GM18517 (cell line): ENCODE measurements at regions not wholly inside any gene's neighbourhood (a gene's known extent, or its start where the extent isn't known, plus 50 kb on each side); places are given as distances from the start of the nearest gene placed in this dataset.

Experiments used
- ATAC-seq: cut with Tn5 transposase; IDR thresholded peaks from one replicate; pipeline ENCODE4 v1.9.1; 2021; ENCODE audit warnings: mild to moderate bottlenecking, moderate library complexity; ENCODE audit not compliant: unreplicated experiment

DNA sequence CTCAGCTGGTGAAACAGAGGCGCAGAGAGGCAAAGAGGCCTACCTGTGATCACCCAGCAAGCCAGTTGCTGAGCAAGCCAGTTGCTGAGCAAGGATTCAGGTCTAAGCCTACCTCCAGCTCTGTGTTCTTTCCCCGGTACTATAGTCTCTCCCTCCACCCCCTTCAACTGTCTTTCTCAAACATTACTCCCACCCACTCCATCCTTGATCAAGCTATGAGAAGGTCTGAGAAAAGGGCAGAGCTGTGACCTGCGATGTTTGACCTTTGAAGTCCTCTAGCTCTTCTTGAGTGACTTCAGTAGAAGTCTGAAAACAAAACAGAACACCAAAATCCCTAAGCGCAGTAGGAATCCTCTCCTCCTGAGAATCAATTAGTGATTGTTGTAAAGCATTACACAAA is 665.2 kb upstream of the ID2 start:
- no peak for ATAC-seq

DNA sequence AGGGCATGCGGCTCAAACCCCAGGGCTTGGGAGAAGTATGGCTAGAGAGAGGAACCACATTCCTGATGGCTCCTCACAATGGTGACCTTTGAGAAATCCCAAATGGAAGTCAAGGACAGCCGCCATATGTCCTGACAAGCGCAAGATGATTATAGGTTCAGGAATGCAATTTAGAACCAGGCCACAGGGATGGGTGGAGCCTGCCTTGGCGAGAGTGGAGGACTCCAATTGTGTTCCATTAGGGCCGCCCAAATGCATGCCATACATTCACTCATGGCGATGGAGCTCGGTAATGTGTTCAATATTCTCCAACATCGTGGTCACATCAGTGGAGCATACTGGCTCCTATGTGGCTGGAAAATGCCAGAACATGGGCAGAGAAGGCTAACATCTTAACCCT is 662.9 kb upstream of the ID2 start:
- no peak for ATAC-seq

DNA sequence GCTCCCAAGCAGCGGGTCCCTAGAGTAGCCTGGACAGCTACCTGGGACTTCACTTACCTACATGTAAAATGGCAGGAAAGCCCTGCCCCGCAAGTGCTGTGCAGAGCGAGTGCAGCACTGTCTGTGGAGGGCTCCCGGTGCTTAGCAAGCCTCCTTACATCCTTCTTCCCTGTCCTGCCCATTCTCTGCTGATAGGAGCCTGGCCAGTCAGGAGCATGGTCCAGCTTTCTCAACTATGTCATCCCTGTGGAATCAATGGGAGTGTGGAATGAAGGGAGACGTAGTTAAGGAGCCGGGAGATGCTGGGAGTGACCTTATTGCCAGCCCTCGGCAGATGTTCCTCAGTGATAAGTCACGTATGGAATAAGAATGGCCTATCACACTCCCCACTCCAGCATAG is 661.9 kb upstream of the ID2 start:
- no peak for ATAC-seq

DNA sequence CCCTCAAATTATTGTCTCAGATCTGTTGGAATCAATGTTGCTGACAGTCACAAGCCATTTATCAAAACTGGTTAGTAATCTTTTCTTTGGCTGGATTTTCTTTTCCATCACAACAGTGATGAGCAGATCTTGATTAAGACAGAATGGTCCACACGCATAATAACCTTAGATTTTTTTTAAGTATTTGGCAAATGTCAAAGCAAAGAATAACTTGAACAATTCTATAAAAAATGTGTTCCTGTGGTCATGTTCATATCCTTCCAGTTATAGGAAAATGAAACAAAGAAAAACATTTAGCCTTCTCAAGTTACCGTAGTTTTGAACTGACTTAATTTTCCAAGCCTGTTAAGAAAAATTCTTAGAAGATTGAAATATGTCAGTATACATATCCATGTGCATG is 659.9 kb upstream of the ID2 start:
- ATAC-seq: no peak

DNA sequence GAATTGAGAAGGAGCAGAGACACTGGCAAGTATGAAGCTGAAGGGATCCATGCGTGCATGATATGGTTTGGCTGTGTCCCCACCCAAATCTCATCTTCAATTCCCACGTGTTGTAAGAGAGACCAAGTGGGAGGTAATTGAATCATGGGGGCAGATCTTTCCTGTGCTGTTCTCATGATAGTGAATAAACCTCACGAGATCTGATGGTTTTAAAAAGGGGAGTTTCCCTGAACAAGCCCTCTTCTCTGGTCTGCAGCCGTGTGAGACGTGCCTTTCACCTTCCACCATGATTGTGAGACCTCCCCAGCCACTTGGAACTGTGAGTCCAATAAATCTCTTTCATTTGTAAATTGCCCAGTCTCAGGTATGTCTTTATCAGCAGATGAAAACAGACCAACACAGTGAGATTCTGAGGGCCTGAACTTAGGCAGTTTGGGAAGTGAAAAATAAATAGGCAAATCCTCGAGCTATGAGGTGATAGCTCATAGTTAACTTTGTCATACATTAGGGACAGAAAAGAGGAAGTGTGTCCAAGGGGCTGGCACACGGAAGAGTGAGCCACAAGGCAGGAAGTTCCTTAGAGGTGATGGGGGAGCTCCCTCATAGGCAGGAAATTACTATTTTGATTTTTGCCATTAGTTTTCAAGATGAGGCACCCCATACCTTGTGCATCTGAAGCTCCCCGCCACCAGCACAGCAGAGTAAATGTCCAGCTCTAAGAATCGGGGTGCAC is 658.8 kb upstream of the ID2 start:
- no peak for ATAC-seq

DNA sequence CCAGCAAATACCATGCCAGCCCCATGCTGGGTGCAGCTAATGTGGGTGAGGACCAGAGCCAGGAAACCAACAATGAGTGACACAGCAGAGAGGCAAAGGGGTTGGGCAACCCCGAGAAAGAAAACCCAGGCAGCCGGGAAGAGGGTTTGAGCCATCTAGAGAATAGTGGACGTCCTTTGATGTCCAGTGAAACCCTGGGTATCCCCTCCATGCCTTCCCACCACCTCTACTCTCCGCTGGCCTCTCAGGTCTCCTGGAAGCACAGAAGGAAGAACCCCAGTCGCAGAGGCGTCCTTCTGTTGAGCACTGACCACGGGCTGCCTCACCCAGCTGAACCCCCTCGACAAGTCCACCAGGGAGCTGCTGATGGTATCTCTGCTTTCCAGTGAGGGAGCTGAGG is 657.4 kb upstream of the ID2 start:
- no peak for ATAC-seq

DNA sequence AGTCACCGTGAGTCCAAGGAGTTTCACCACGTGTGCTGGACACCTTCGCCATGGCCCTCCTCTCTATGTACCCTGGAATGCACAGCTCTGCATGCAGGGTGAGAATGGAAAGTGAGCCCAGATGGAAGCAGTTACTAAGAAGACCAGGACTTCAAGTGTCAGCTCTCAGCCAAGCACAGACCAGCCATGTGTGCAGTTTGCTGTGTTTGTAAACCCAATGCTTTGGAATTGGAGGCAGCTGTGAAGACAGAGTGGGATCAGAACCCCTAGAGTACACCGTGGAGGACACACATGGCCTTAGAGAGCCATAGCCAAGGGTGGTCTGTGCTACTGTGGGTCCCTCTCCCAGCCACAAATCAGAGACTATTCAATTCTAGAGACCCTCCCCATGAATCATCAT is 655.5 kb upstream of the ID2 start:
- no peak for ATAC-seq

DNA sequence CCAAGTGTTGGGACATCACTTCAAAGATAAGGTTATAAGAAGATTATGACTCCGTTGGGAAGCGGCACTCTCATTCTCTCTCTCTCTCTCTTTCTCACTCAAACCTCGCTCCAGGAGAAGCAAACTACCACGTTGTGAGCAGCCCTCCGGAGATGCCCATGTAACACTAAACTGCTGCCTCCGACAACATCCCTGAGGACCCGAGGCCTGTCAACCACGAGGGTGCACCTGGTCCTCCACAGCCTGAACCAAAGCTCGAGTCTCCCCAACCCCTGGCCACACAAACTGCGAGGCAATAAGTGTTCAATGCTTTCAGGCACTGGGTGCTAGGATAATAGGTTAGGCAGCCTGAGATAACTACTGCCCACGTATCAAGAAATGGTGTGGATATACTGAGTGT is 654.5 kb upstream of the ID2 start:
- no peak for ATAC-seq

DNA sequence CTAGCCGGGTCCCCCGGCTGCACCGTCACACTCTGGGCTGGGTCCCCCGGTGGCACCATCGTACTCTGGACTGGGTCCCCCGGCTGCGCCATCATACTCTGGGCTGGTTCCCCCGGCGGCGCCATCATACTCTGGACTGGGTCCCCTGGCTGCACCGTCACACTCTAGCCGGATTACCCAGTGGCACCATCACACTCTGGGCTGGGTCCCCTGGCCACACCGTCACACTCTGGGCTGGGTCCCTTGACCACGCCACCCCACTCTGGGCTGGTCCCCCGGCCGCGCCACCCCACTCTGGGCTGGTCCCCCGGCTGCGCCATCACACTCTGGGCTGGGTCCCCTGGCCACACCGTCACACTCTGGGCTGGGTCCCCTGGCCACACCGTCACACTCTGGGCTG is 653.8 kb upstream of the ID2 start:
- no peak for ATAC-seq

DNA sequence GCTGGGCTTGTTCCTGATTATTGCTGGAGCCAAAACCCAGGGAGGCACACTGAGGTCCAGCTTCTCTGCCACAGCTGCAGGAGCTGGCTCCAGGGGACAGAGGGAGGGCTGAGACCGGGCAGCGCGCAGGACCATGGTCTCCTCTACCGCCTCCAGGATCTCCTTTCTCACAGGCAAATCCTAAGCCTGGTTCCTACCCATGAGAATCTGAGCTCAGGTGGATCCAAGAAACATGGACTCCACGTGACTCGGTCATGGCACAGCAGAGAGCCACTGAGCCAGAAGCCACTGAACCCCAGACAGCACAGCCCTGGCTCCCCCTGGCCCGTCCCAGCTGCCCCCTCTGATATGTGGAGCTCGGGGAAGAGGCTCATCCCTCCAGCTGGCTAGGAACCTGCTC is 653.4 kb upstream of the ID2 start:
- no peak for ATAC-seq

DNA sequence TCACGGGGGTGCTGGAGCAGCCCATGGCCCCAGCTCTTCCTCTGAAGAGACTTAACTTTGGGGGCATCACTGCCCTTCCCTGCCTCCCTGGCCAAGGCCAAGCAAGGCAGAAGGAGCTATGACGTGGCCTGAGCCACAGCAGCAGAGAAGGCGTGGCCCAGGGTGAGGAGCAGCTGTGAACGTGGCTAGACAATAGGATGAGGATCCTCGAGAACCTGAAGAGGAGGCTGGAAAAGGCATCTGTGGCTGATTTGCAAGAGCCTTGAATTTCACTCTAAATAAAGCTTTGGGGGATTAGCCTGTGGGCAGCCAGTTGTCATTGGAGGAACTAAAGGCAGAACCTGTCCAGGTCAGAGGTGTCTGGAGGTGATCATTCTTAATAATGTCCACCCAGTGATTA is 652.9 kb upstream of the ID2 start:
- no peak for ATAC-seq

DNA sequence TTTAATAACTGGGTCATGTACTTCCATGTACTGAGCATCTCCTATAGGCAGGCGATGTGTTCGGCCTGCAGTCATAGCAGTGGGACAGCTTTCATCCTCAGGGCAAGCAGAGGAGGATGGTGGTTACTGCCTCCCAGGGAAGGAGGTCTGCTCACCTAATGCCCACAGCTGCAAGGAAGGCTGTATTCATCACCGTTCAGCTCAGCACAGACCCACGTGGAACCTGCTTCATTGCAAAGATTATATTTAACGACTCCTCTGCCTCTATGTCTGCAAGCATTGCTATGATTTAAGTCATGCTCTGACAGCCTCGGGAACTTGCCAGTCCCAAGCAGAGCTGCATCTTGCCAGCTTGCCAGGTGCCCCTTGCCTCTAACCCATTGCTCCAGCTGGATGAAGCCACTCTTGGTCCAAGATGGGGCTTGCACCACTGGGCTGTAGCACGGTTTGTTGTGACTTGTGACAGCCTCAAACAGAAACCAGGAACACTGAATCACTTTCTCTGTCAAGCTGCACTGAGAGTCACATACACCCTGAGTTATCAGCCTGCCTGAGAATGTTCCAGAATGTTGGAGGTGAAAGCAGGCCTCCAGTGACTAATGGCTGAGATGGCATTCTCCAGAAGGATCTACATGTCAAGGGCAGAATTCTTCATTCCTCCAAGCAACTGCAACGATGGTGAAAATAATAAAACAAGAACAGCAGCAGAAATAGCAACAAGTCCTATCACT is 651.1 kb upstream of the ID2 start:
- no peak for ATAC-seq

DNA sequence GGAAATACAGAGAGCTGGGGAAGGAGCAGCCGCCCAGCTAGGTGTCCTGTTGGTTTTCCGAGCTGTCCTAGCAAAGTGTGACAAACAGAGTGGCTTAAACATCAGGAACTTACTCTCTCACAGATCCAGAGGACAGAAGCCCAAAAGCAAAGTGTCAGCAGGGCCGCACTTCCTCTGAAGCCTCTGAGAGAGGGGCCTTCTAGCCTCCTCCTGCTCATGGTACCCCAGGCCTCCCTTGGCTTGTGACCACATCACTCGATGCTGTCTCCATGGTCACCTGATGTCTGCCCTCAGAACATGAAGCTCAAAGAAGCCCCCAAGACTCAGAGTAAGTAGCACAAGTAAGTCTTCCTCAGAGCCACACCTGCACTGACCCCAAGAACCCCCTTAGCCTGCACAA is 650.5 kb upstream of the ID2 start:
- no peak for ATAC-seq

DNA sequence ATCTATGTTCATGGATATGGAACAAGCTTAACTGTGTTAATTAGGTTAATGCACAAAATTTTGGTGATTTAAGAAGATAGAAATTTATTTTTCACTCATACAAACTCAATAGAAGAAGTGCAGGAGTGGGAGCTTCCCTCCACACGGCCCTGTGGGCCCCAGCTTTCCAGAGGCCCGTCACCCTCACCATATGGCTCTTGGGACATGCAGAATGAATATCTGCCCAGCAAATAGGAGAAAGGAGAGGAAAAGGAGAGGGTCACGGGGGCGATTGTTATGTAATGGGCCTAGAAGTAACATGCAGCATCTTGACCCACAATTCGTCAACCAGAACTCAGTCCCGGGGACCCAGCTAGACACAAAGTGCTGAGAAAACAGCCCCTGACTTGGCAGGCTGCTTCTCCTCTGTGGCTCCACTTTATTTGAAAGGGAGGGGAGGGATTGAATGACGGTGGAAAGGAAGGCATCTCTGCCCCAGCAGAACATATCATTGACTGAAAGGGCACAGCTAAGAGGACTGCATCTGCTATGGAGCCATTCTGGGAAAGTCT is 648.2 kb upstream of the ID2 start:
- no peak for ATAC-seq

DNA sequence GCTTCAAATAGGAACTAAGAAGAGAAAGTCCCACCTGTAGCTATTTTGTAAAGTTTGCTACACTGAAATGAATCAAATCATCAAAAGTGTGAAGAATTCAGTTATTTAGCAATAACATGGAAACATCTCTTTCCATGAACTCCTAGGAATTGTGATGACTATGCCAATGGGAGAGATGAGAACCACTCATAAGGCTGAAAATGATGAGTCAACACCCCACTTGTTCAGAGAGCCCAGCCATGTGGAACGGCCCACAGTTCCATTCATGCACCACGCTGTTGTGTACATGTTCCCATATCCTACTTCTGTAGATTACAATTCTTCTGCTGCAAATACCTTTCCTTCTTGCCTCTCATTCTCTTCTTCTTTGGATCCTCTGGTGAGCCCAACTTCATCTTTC is 645.5 kb upstream of the ID2 start:
- no peak for ATAC-seq

DNA sequence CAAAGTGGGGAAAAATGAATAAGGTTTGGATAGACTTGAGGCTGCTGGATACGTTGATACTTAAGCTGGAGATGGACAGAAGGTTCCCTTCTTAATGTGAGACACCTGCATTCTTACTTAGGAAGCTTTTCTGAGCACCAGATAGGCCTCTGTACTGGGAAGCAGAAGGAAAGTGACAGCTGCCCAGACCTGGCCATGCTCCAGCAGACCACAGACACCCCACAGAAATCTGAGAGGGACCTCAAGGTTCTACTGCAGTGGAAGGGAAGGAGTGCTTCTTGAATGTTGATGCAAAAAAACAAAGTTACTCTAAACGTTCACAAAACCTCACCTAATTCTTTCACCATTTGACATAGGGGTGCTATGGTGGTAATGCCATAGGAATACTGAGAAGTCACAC is 642.1 kb upstream of the ID2 start:
- ATAC-seq: no peak

DNA sequence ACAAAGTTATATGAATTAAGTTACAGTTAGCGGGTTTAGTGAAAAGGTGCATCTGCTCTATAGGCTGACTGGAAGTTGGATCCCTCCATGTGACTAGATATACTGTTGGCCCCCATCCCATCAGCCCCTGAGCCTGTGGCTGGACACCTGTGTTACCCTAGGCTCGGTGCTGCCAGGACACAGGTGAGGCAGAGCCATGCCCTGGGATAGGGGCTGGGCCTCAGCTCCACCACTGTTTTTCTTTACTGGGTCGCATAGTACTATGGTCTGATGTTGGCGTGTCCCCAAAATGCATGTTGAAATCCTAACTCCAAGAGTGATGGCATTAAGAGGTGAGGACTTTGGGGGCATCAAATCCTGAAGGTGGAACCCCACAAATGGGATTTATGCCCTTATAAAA is 638.6 kb upstream of the ID2 start:
- no peak for ATAC-seq

DNA sequence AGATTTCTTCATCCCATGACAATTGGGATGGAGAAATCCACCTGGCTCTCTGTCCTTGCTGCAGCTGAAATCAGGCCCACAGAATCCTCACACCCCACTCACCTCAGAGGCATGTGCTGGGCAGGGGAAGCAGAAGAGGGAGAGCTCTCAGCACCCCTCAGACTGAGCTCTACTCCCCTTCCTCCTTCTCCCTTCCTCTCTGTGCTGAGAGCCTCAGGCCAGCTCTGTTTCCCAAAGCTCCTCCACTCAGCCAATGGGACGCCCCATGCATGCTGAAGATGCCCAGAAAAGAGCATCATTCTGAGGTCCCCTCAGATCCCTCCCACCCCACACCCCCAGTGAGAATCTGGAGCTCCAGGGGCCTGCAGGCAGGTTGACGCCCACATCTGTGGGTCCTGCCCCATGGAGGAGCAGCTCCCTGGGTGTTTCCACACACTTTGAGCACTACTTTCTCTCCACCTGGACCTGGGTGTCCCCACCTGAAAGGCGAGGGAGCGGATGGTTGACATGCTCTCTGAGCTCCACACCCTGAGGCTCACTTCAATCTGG is 637.7 kb upstream of the ID2 start:
- ATAC-seq: no peak

DNA sequence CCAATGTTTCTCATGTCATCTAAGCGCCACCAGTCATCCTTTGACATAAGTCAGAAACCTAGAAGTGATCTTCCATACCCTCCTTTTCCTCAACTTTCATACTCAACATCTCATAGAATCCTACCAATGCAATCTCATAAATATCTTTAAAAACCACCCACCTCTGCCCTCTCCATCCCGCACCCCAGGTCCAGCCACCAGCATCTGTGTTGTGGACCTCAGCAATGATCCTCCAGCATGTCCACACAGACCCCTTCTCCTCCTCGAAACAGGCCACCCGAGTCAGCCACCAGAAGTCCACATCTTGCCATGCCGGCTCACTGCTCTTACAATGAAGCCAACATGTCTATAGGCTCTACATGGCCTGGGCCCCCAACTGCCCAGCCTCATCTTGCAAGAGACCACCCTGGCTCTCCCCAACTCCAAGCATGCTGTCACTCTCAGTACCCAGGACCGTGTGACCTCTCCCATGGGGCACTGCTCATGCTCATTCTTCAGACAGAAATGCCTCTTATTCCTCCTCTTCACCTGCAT is 636.7 kb upstream of the ID2 start:
- ATAC-seq: no peak

DNA sequence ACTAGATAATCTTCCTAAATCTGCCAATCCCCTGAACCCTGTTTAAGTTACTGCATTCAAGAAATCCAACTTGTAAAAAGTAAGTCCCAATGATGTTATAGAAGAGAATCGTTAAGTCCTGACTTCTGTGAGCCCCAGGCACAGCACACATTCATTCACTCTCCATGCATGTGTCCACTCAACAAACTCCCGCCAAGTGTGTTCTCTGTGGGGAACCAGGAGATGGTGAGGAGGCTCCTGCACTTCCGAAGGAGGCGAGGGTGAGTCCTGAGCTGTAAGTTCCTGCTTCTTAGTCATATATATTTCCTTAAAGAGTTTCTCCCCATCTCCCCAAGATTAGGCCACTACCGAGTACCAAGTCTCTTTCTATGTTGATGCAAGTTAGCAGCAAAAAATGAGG is 635.0 kb upstream of the ID2 start:
- no peak for ATAC-seq

DNA sequence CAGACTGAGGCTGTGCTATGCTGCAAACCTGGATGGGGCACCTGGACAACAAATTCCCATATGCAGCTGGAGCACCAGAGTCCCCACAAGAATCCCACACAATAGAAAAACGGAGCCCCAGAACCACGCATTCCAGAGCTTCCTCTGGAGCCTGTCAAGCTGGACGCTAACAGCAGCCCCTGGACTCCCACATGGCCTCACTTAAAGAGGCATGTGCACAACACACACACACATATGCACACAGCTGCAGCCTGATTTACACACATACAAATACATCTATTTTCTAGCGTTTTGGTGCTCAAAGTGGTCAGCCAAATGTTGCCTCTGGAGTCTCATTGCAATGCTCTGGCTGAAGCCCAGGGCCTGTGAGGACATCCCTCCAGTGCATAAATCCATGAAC is 632.7 kb upstream of the ID2 start:
- ATAC-seq: no peak
